ENCODE measurements at regions not wholly inside any gene's neighbourhood (a gene's known extent, or its start where the extent isn't known, plus 50 kb on each side); places are given as distances from the start of the nearest gene placed in this dataset.

DNA sequence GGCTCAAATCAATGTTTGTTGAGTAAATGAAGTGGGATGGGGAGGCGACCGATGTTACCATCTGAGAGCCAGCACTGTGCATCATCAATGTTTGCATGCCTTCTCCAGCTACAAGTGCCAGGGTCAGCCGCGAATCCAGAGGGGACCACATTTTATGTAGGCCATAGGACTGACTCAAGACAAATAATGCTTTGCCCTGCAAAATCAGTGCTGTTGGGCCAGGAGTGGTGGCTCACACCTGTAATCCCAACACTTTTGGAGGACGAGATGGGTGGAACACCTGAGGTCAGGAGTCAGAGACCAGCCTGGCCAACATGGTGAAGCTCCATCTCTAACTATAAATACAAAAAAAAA, 53.1 kb upstream of the WSB1 start:
- TF ChIP-seq EP300 (IDR thresholded peaks at IDR 0.05) (no peak), POLR2A (IDR thresholded peaks at IDR 0.05) (no peak)
- TF ChIP-seq, protein P1, sequence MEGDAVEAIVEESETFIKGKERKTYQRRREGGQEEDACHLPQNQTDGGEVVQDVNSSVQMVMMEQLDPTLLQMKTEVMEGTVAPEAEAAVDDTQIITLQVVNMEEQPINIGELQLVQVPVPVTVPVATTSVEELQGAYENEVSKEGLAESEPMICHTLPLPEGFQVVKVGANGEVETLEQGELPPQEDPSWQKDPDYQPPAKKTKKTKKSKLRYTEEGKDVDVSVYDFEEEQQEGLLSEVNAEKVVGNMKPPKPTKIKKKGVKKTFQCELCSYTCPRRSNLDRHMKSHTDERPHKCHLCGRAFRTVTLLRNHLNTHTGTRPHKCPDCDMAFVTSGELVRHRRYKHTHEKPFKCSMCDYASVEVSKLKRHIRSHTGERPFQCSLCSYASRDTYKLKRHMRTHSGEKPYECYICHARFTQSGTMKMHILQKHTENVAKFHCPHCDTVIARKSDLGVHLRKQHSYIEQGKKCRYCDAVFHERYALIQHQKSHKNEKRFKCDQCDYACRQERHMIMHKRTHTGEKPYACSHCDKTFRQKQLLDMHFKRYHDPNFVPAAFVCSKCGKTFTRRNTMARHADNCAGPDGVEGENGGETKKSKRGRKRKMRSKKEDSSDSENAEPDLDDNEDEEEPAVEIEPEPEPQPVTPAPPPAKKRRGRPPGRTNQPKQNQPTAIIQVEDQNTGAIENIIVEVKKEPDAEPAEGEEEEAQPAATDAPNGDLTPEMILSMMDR (IDR thresholded peaks at IDR 0.05) = no peak

Measured in upper lobe of left lung (tissue), 4 donors.